WTC11 (cell line): ENCODE measurements at regions not wholly inside any gene's neighbourhood (a gene's known extent, or its start where the extent isn't known, plus 50 kb on each side); places are given as distances from the start of the nearest gene placed in this dataset.

Experiments used
- ATAC-seq: fragments of 200-7000 bp; cut with Tn5 transposase; 2 replicates; pipeline ENCODE4 v1.10.0; 2021; ENCODE audit warnings: mild to moderate bottlenecking, moderate library complexity
- CTCF ChIA-PET: fragments of 300-600 bp; sonication (Branson Sonifier 250); formaldehyde crosslinking; loops from one replicate; lab custom pipeline; 2021; ENCODE audit warnings: antibody characterized with exemption; lab: Charles Lee
- POLR2A ChIA-PET: fragments of 350-600 bp; sonication (Branson Sonifier 250); formaldehyde crosslinking; loops from one replicate; lab custom pipeline; 2021; ENCODE audit warnings: antibody characterized with exemption; lab: Charles Lee
- DNase-seq: peaks from one replicate; pipeline ENCODE4 v3.0.0; 2021; ENCODE audit warnings: low spot score
- H3K27ac Mint-ChIP-seq: 2 replicates; pipeline ENCODE4 v1.8.0; 2021; ENCODE audit warnings: mixed read lengths
- H3K27me3 Mint-ChIP-seq: 2 replicates; pipeline ENCODE4 v1.8.0; 2021; ENCODE audit warnings: low read depth, mild to moderate bottlenecking, moderate library complexity, mixed read lengths
- H3K36me3 Mint-ChIP-seq: 2 replicates; pipeline ENCODE4 v1.8.0; 2021; ENCODE audit warnings: mixed read lengths
- H3K4me1 Mint-ChIP-seq: 2 replicates; pipeline ENCODE4 v1.8.0; 2022; ENCODE audit warnings: mixed read lengths
- H3K4me3 Mint-ChIP-seq: 2 replicates; pipeline ENCODE4 v1.8.0; 2021; ENCODE audit warnings: mild to moderate bottlenecking, moderate library complexity, mixed read lengths
- H3K9me3 Mint-ChIP-seq: 2 replicates; pipeline ENCODE4 v1.8.0; 2021; ENCODE audit warnings: mixed read lengths
- FOXP1 ChIP-seq: sonication (generic); formaldehyde crosslinking; IDR thresholded peaks from 2 replicates; pipeline ENCODE4 v1.8.0; 2022; ENCODE audit warnings: missing genetic modification reagents, mild to moderate bottlenecking, moderate library complexity, borderline replicate concordance
- GABPB1 ChIP-seq: sonication (generic); formaldehyde crosslinking; IDR thresholded peaks from 2 replicates; pipeline ENCODE4 v1.8.1; 2023; ENCODE audit warnings: mild to moderate bottlenecking, missing genetic modification reagents
- IRF2 ChIP-seq: sonication (generic); formaldehyde crosslinking; IDR thresholded peaks from 2 replicates; pipeline ENCODE4 v1.8.0; 2022; ENCODE audit warnings: low read depth, missing genetic modification reagents, borderline replicate concordance
- KAT7 ChIP-seq: sonication (generic); formaldehyde crosslinking; IDR thresholded peaks from 2 replicates; pipeline ENCODE4 v1.8.1; 2023; ENCODE audit warnings: missing genetic modification reagents, mild to moderate bottlenecking, borderline replicate concordance
- NR1H2 ChIP-seq: sonication (generic); formaldehyde crosslinking; IDR thresholded peaks from 2 replicates; pipeline ENCODE4 v1.9.0; 2021; ENCODE audit warnings: mild to moderate bottlenecking, moderate library complexity, missing genetic modification reagents
- PRRX2 ChIP-seq: fragments of 250-450 bp; sonication (Bioruptor Pico); IDR thresholded peaks from 2 replicates; pipeline ENCODE4 v1.8.0; 2021; ENCODE audit warnings: mild to moderate bottlenecking
- TCF7 ChIP-seq: sonication (generic); formaldehyde crosslinking; IDR thresholded peaks from 2 replicates; pipeline ENCODE4 v1.8.0; 2022; ENCODE audit warnings: mild to moderate bottlenecking, low read depth, missing genetic modification reagents, moderate library complexity
- ZNF121 ChIP-seq: sonication (generic); formaldehyde crosslinking; IDR thresholded peaks from 2 replicates; pipeline ENCODE4 v1.8.0; 2023; ENCODE audit warnings: missing genetic modification reagents
- ZNF263 ChIP-seq: sonication (generic); formaldehyde crosslinking; IDR thresholded peaks from 2 replicates; pipeline ENCODE4 v1.8.1; 2022; ENCODE audit warnings: low read depth, mild to moderate bottlenecking, moderate library complexity, missing genetic modification reagents
- TF ChIP-seq, protein P1 (sequence below): fragments of 250-450 bp; sonication (Bioruptor Pico); IDR thresholded peaks from 2 replicates; pipeline ENCODE4 v1.9.0; 2021; ENCODE audit warnings: mild to moderate bottlenecking, borderline replicate concordance
- TF ChIP-seq, protein P2 (sequence below): sonication (generic); formaldehyde crosslinking; IDR thresholded peaks from 2 replicates; pipeline ENCODE4 v1.8.1; 2022; ENCODE audit warnings: mild to moderate bottlenecking, moderate library complexity, missing genetic modification reagents
- TF ChIP-seq, protein P3 (sequence below): sonication (generic); formaldehyde crosslinking; conservative IDR thresholded peaks from 2 replicates; pipeline ENCODE4 v1.8.1; 2023; ENCODE audit warnings: mild to moderate bottlenecking, low read depth, missing genetic modification reagents, moderate library complexity
- TF ChIP-seq, protein P4 (sequence below): sonication (generic); formaldehyde crosslinking; IDR thresholded peaks from 2 replicates; pipeline ENCODE4 v1.8.1; 2022; ENCODE audit warnings: mild to moderate bottlenecking, missing genetic modification reagents, moderate library complexity, borderline replicate concordance
- TF ChIP-seq, protein P5 (sequence below): sonication (generic); formaldehyde crosslinking; IDR thresholded peaks from 2 replicates; pipeline ENCODE4 v1.8.1; 2023; ENCODE audit warnings: mild to moderate bottlenecking, missing genetic modification reagents
- TF ChIP-seq, protein P6 (sequence below): fragments of 250-450 bp; sonication (Bioruptor Pico); IDR thresholded peaks from 2 replicates; pipeline ENCODE4 v1.9.0; 2021; ENCODE audit warnings: mild to moderate bottlenecking
- TF ChIP-seq, protein P7 (sequence below): sonication (generic); formaldehyde crosslinking; IDR thresholded peaks from 2 replicates; pipeline ENCODE4 v1.8.0; 2022; ENCODE audit warnings: mild to moderate bottlenecking, missing genetic modification reagents
- TF ChIP-seq, protein P8 (sequence below): sonication (generic); formaldehyde crosslinking; IDR thresholded peaks from 2 replicates; pipeline ENCODE4 v1.8.1; 2022; ENCODE audit warnings: missing genetic modification reagents, borderline replicate concordance

DNA sequence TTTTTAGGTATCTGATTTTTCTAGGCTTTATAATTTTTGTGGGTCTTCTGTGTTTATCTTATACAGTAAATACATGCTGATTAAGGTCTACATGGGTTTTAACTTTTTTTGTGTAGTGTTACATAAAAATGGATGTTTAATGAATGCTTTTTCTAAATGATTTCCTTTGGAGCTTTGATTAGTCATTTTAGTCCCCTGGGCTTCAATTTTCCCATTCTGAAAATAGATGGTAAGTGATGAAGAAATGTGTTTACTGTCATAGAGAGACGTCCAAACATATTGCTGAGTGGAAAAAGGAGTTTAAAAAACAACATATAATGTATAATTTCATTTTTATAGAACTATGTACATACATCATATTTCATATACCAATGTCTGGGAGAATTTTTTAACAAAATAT, 140.9 kb upstream of the HMCN1 start (continued):
- TF ChIP-seq, protein P1, sequence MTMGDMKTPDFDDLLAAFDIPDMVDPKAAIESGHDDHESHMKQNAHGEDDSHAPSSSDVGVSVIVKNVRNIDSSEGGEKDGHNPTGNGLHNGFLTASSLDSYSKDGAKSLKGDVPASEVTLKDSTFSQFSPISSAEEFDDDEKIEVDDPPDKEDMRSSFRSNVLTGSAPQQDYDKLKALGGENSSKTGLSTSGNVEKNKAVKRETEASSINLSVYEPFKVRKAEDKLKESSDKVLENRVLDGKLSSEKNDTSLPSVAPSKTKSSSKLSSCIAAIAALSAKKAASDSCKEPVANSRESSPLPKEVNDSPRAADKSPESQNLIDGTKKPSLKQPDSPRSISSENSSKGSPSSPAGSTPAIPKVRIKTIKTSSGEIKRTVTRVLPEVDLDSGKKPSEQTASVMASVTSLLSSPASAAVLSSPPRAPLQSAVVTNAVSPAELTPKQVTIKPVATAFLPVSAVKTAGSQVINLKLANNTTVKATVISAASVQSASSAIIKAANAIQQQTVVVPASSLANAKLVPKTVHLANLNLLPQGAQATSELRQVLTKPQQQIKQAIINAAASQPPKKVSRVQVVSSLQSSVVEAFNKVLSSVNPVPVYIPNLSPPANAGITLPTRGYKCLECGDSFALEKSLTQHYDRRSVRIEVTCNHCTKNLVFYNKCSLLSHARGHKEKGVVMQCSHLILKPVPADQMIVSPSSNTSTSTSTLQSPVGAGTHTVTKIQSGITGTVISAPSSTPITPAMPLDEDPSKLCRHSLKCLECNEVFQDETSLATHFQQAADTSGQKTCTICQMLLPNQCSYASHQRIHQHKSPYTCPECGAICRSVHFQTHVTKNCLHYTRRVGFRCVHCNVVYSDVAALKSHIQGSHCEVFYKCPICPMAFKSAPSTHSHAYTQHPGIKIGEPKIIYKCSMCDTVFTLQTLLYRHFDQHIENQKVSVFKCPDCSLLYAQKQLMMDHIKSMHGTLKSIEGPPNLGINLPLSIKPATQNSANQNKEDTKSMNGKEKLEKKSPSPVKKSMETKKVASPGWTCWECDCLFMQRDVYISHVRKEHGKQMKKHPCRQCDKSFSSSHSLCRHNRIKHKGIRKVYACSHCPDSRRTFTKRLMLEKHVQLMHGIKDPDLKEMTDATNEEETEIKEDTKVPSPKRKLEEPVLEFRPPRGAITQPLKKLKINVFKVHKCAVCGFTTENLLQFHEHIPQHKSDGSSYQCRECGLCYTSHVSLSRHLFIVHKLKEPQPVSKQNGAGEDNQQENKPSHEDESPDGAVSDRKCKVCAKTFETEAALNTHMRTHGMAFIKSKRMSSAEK (CRISPR knock-in tag) = no peak

DNA sequence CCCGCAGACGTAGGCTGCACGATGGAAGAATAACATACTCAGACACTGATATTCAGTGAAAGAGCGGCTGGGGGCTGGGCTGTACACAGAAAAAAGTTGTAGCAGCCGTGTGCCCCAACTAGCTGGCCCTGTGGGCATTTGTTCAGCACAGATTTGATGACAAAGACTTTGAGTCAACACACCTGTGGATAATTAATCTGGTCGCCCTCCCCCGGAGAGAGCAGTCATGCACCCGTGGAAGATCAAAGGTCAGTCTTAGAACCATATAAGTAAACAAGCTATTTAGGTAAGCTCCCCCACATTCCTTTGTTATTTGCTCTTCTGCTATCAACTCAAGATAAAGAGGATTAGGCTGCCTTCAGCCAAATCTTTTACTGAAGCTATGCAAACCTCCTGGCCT, 148.4 kb upstream of the HMCN1 start:
- H3K9me3 Mint-ChIP-seq = peaks cover 58% of the 10 kb centered on the region
- no peak for TF ChIP-seq ZNF121 (CRISPR knock-in tag)
- TF ChIP-seq, protein P2, sequence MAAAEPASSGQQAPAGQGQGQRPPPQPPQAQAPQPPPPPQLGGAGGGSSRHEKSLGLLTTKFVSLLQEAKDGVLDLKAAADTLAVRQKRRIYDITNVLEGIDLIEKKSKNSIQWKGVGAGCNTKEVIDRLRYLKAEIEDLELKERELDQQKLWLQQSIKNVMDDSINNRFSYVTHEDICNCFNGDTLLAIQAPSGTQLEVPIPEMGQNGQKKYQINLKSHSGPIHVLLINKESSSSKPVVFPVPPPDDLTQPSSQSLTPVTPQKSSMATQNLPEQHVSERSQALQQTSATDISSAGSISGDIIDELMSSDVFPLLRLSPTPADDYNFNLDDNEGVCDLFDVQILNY (CRISPR knock-in tag) = no peak
- TF ChIP-seq, protein P3, sequence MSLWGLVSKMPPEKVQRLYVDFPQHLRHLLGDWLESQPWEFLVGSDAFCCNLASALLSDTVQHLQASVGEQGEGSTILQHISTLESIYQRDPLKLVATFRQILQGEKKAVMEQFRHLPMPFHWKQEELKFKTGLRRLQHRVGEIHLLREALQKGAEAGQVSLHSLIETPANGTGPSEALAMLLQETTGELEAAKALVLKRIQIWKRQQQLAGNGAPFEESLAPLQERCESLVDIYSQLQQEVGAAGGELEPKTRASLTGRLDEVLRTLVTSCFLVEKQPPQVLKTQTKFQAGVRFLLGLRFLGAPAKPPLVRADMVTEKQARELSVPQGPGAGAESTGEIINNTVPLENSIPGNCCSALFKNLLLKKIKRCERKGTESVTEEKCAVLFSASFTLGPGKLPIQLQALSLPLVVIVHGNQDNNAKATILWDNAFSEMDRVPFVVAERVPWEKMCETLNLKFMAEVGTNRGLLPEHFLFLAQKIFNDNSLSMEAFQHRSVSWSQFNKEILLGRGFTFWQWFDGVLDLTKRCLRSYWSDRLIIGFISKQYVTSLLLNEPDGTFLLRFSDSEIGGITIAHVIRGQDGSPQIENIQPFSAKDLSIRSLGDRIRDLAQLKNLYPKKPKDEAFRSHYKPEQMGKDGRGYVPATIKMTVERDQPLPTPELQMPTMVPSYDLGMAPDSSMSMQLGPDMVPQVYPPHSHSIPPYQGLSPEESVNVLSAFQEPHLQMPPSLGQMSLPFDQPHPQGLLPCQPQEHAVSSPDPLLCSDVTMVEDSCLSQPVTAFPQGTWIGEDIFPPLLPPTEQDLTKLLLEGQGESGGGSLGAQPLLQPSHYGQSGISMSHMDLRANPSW (CRISPR knock-in tag) = no peak
- TF ChIP-seq, protein P4, sequence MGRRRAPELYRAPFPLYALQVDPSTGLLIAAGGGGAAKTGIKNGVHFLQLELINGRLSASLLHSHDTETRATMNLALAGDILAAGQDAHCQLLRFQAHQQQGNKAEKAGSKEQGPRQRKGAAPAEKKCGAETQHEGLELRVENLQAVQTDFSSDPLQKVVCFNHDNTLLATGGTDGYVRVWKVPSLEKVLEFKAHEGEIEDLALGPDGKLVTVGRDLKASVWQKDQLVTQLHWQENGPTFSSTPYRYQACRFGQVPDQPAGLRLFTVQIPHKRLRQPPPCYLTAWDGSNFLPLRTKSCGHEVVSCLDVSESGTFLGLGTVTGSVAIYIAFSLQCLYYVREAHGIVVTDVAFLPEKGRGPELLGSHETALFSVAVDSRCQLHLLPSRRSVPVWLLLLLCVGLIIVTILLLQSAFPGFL (CRISPR knock-in tag) = no peak
- TF ChIP-seq, protein P5, sequence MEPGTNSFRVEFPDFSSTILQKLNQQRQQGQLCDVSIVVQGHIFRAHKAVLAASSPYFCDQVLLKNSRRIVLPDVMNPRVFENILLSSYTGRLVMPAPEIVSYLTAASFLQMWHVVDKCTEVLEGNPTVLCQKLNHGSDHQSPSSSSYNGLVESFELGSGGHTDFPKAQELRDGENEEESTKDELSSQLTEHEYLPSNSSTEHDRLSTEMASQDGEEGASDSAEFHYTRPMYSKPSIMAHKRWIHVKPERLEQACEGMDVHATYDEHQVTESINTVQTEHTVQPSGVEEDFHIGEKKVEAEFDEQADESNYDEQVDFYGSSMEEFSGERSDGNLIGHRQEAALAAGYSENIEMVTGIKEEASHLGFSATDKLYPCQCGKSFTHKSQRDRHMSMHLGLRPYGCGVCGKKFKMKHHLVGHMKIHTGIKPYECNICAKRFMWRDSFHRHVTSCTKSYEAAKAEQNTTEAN (CRISPR knock-in tag) = no peak
- TF ChIP-seq, protein P6, sequence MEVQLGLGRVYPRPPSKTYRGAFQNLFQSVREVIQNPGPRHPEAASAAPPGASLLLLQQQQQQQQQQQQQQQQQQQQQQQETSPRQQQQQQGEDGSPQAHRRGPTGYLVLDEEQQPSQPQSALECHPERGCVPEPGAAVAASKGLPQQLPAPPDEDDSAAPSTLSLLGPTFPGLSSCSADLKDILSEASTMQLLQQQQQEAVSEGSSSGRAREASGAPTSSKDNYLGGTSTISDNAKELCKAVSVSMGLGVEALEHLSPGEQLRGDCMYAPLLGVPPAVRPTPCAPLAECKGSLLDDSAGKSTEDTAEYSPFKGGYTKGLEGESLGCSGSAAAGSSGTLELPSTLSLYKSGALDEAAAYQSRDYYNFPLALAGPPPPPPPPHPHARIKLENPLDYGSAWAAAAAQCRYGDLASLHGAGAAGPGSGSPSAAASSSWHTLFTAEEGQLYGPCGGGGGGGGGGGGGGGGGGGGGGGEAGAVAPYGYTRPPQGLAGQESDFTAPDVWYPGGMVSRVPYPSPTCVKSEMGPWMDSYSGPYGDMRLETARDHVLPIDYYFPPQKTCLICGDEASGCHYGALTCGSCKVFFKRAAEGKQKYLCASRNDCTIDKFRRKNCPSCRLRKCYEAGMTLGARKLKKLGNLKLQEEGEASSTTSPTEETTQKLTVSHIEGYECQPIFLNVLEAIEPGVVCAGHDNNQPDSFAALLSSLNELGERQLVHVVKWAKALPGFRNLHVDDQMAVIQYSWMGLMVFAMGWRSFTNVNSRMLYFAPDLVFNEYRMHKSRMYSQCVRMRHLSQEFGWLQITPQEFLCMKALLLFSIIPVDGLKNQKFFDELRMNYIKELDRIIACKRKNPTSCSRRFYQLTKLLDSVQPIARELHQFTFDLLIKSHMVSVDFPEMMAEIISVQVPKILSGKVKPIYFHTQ = no peak
- TF ChIP-seq ZNF263 (CRISPR knock-in tag) = no peak
- TF ChIP-seq NR1H2 (CRISPR knock-in tag) = no peak
- TF ChIP-seq, protein P7, sequence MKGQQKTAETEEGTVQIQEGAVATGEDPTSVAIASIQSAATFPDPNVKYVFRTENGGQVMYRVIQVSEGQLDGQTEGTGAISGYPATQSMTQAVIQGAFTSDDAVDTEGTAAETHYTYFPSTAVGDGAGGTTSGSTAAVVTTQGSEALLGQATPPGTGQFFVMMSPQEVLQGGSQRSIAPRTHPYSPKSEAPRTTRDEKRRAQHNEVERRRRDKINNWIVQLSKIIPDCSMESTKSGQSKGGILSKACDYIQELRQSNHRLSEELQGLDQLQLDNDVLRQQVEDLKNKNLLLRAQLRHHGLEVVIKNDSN (CRISPR knock-in tag) = no peak
- TF ChIP-seq TCF7 (CRISPR knock-in tag) = no peak
- no peak for TF ChIP-seq KAT7 (CRISPR knock-in tag)
- no peak for TF ChIP-seq PRRX2
- TF ChIP-seq, protein P8, sequence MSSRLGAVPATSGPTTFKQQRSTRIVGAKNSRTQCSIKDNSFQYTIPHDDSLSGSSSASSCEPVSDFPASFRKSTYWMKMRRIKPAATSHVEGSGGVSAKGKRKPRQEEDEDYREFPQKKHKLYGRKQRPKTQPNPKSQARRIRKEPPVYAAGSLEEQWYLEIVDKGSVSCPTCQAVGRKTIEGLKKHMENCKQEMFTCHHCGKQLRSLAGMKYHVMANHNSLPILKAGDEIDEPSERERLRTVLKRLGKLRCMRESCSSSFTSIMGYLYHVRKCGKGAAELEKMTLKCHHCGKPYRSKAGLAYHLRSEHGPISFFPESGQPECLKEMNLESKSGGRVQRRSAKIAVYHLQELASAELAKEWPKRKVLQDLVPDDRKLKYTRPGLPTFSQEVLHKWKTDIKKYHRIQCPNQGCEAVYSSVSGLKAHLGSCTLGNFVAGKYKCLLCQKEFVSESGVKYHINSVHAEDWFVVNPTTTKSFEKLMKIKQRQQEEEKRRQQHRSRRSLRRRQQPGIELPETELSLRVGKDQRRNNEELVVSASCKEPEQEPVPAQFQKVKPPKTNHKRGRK = no peak
- TF ChIP-seq IRF2 (CRISPR knock-in tag) = no peak
- no peak for TF ChIP-seq GABPB1
- TF ChIP-seq FOXP1 (CRISPR knock-in tag) = no peak
- TF ChIP-seq, all 79 proteins: peak for 0
- POLR2A ChIA-PET = no interaction called here
- ATAC-seq (no peak), DNase-seq (no peak)
- H3K27me3 Mint-ChIP-seq = peaks cover 10% of the 10 kb centered on the region; the same call in 1 of the 2 replicates
- H3K27ac Mint-ChIP-seq = no peak overlapping the region
- no peak overlapping the region for H3K4me3 Mint-ChIP-seq
- peaks cover 53% of the 10 kb centered on the region for H3K36me3 Mint-ChIP-seq
- CTCF ChIA-PET = interaction anchor here (2.5 kb wide), 1 partner anchor 10 kb away, joined by 10 read pairs; no protein-coding TSS in a partner anchor
- no peaks in the 10 kb centered on the region for H3K4me1 Mint-ChIP-seq
